ENCODE measurements at regions not wholly inside any gene's neighbourhood (a gene's known extent, or its start where the extent isn't known, plus 50 kb on each side); places are given as distances from the start of the nearest gene placed in this dataset.

DNA sequence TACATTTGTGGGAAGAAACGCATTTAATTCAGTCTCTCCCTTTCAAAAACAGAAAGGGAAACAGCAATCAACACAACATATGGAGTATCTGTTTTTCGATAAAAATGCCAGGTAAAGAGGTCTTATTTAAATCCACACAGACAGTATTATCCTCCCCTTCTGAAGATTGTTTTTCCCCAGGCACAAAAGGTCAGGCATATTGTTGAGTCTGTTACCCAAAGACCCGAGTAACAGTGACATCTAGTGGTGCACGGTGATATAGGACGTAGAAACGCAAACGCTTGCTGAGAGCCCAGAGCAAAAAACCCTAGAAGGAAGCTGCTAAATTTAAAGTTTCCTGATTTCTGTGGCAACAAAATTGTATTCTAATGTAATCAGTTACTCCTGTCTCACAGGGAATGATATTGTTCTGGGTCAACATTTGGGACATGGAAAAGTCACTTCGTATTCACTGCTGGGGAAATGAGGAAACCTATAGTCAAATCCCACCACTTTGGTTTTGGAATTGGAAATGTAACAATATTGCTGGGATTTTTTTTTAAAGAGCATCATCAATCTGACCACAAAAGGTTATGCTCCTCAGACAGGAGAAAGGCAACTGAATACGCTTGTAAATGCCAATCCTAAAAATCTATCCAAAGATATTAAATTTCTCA is 312.7 kb upstream of the CCDC54 start:
- no peak for TF ChIP-seq POLR2A (IDR thresholded peaks at IDR 0.05)
- peak; percentile 42 to 78 (median 70) for TF ChIP-seq CTCF (IDR thresholded peaks at IDR 0.05)
- Histone ChIP-seq H3K9me3 (no peaks in the 10 kb centered on the region), H3K27ac (no peak overlapping the region), H3K4me1 (no peaks in the 10 kb centered on the region), H3K36me3 (replicated peaks in 1 of 2; ENCODE audit: insufficient read depth in 1 of 2, low read depth in 2 of 2) (no peaks in the 10 kb centered on the region), H3K27me3 (no peaks in the 10 kb centered on the region), H3K4me3 (no peak overlapping the region)
- intact Hi-C loops (cut with DNase I): no loop called here
- DNase-seq: peak; percentile 67 to 73 (median 70)
- ATAC-seq: peak; percentile 86
- 15% methylated on average over 9 of the region's 9 CpGs for WGBS, 2 donors

- no peaks in the 10 kb centered on the region for H3K9me3 ChIP-seq
- intact Hi-C loops (cut with DNase I): no loop called here
- no peak for ATAC-seq
- WGBS, 2 donors: 25 to 45% methylated on average over 13 of the region's 13 CpGs
- no peak for TF ChIP-seq POLR2A (IDR thresholded peaks at IDR 0.05)
- no peak for TF ChIP-seq CTCF (IDR thresholded peaks at IDR 0.05)
- H3K4me3 ChIP-seq: no peak overlapping the region
- DNase-seq: no peak
- H3K4me1 ChIP-seq: no peaks in the 10 kb centered on the region
- no peaks in the 10 kb centered on the region for H3K36me3 ChIP-seq (replicated peaks in 1 of 2; ENCODE audit: insufficient read depth in 1 of 2, low read depth in 2 of 2)
- H3K27me3 ChIP-seq: no peaks in the 10 kb centered on the region
- H3K27ac ChIP-seq: no peak overlapping the region
Measured at GRCh38 chr3:107065094-107065861, 312.0 kb upstream of the CCDC54 start.

GRCh38 chr3:107067421-107067820 is 309.8 kb upstream of the CCDC54 start:
- no peak for DNase-seq
- 62 to 63% methylated on average over 5 of the region's 5 CpGs for WGBS, 2 donors
- H3K27ac ChIP-seq: no peak overlapping the region
- no peaks in the 10 kb centered on the region for H3K27me3 ChIP-seq
- H3K36me3 ChIP-seq (replicated peaks in 1 of 2; ENCODE audit: insufficient read depth in 1 of 2, low read depth in 2 of 2): no peaks in the 10 kb centered on the region
- no peaks in the 10 kb centered on the region for H3K4me1 ChIP-seq
- TF ChIP-seq CTCF (IDR thresholded peaks at IDR 0.05) (no peak), POLR2A (IDR thresholded peaks at IDR 0.05) (no peak)
- ATAC-seq: no peak
- intact Hi-C loops (cut with DNase I): no loop called here
- H3K4me3 ChIP-seq: no peak overlapping the region
- no peaks in the 10 kb centered on the region for H3K9me3 ChIP-seq

GRCh38 chr3:107068980-107069379 is 308.3 kb upstream of the CCDC54 start:
- Histone ChIP-seq H3K27ac (no peak overlapping the region), H3K27me3 (no peaks in the 10 kb centered on the region), H3K36me3 (replicated peaks in 1 of 2; ENCODE audit: insufficient read depth in 1 of 2, low read depth in 2 of 2) (no peaks in the 10 kb centered on the region), H3K4me3 (no peak overlapping the region), H3K4me1 (no peaks in the 10 kb centered on the region), H3K9me3 (no peaks in the 10 kb centered on the region)
- DNase-seq: peak in 1 of 4 donors; percentile 8
- no peak for ATAC-seq
- 27 to 43% methylated on average over 4 of the region's 4 CpGs for WGBS, 2 donors
- intact Hi-C loops (cut with DNase I): no loop called here
- TF ChIP-seq POLR2A (IDR thresholded peaks at IDR 0.05) (no peak), CTCF (IDR thresholded peaks at IDR 0.05) (no peak)

All from body of pancreas (tissue), 4 donors.